HG03354 (cell line): ENCODE measurements at regions not wholly inside any gene's neighbourhood (a gene's known extent, or its start where the extent isn't known, plus 50 kb on each side); places are given as distances from the start of the nearest gene placed in this dataset.
A peak's percentile ranks its signal among the peaks of the same experiment; 100 is the strongest.

Experiments
- ATAC-seq: cut with Tn5 transposase; IDR thresholded peaks from one replicate; pipeline ENCODE4 v1.9.1; 2021; ENCODE audit warnings: mild to moderate bottlenecking; ENCODE audit not compliant: unreplicated experiment, poor library complexity, severe bottlenecking

GRCh38 chr18:32621034-32621433 lies 150.4 kb upstream of the GAREM1 start:
- no peak for ATAC-seq

- no peak for ATAC-seq
These were observed 147.9 kb upstream of the GAREM1 start for GRCh38 chr18:32618546-32618945.

GRCh38 chr18:32613821-32614220 lies 143.1 kb upstream of the GAREM1 start:
- no peak for ATAC-seq

GRCh38 chr18:32612651-32613050 lies 142.0 kb upstream of the GAREM1 start:
- no peak for ATAC-seq

- no peak for ATAC-seq
These were observed 139.5 kb upstream of the GAREM1 start for GRCh38 chr18:32610176-32610575.

GRCh38 chr18:32607816-32608215 lies 137.1 kb upstream of the GAREM1 start:
- ATAC-seq, result no peak

- ATAC-seq, result no peak
These were observed 127.5 kb upstream of the GAREM1 start for GRCh38 chr18:32598144-32598543.

GRCh38 chr18:32596501-32596900 lies 125.8 kb upstream of the GAREM1 start:
- ATAC-seq, result no peak

- ATAC-seq, result no peak
These were observed 125.2 kb upstream of the GAREM1 start for GRCh38 chr18:32595832-32596231.

GRCh38 chr18:32588191-32588590 lies 117.5 kb upstream of the GAREM1 start:
- no peak for ATAC-seq

GRCh38 chr18:32583431-32583830 lies 112.7 kb upstream of the GAREM1 start:
- no peak for ATAC-seq

- no peak for ATAC-seq
These were observed 111.8 kb upstream of the GAREM1 start for GRCh38 chr18:32582455-32582854.

- no peak for ATAC-seq
These were observed 106.9 kb upstream of the GAREM1 start for GRCh38 chr18:32577561-32577960.

GRCh38 chr18:32576296-32576916 lies 105.7 kb upstream of the GAREM1 start:
- no peak for ATAC-seq

GRCh38 chr18:32566960-32567359 lies 96.3 kb upstream of the GAREM1 start:
- no peak for ATAC-seq

- no peak for ATAC-seq
These were observed 83.1 kb upstream of the GAREM1 start for GRCh38 chr18:32553640-32554365.

GRCh38 chr18:32553174-32553573 lies 82.5 kb upstream of the GAREM1 start:
- ATAC-seq, result no peak

GRCh38 chr18:32552421-32553030 lies 81.8 kb upstream of the GAREM1 start:
- peak; percentile 91 for ATAC-seq

- ATAC-seq, result no peak
These were observed 80.3 kb upstream of the GAREM1 start for GRCh38 chr18:32550963-32551362.

GRCh38 chr18:32549248-32550110 lies 78.8 kb upstream of the GAREM1 start:
- ATAC-seq, result peak; percentile 84
